ENCODE measurements at regions not wholly inside any gene's neighbourhood (a gene's known extent, or its start where the extent isn't known, plus 50 kb on each side); places are given as distances from the start of the nearest gene placed in this dataset.

- Mint-ChIP-seq H3K9me3 (peaks cover 8% of the 10 kb centered on the region), H3K4me3 (no peak overlapping the region), H3K36me3 (ENCODE audit: low read depth) (no peaks in the 10 kb centered on the region), H3K27me3 (ENCODE audit: low read depth) (no peaks in the 10 kb centered on the region), H3K27ac (no peak overlapping the region), H3K4me1 (ENCODE audit: low read depth) (no peaks in the 10 kb centered on the region)
- DNase-seq (ENCODE audit: low spot score): no peak
Measured at GRCh38 chr9:23590276-23591000, 235.6 kb downstream of the ELAVL2 start.

- H3K4me3 Mint-ChIP-seq: no peak overlapping the region
- no peaks in the 10 kb centered on the region for H3K36me3 Mint-ChIP-seq (ENCODE audit: low read depth)
Measured at GRCh38 chr9:23594421-23594820, 231.6 kb downstream of the ELAVL2 start.

GRCh38 chr9:23596913-23597634, 229.0 kb downstream of the ELAVL2 start:
- Mint-ChIP-seq H3K4me3 (no peak overlapping the region), H3K27ac (no peak overlapping the region), H3K36me3 (ENCODE audit: low read depth) (no peaks in the 10 kb centered on the region), H3K9me3 (peaks cover 11% of the 10 kb centered on the region), H3K4me1 (ENCODE audit: low read depth) (no peaks in the 10 kb centered on the region), H3K27me3 (ENCODE audit: low read depth) (no peaks in the 10 kb centered on the region)
- DNase-seq (ENCODE audit: low spot score): no peak

More at GRCh38 chr9:23594421-23594820, 231.6 kb downstream of the ELAVL2 start:
- H3K27ac Mint-ChIP-seq: no peak overlapping the region
- DNase-seq (ENCODE audit: low spot score): no peak
- H3K27me3 Mint-ChIP-seq (ENCODE audit: low read depth): no peaks in the 10 kb centered on the region
- no peaks in the 10 kb centered on the region for H3K4me1 Mint-ChIP-seq (ENCODE audit: low read depth)
- peaks cover 10% of the 10 kb centered on the region for H3K9me3 Mint-ChIP-seq

- Mint-ChIP-seq H3K27me3 (ENCODE audit: low read depth) (no peaks in the 10 kb centered on the region), H3K4me3 (no peak overlapping the region), H3K36me3 (ENCODE audit: low read depth) (no peaks in the 10 kb centered on the region), H3K9me3 (peaks cover 19% of the 10 kb centered on the region), H3K27ac (no peak overlapping the region), H3K4me1 (ENCODE audit: low read depth) (no peaks in the 10 kb centered on the region)
- no peak for DNase-seq (ENCODE audit: low spot score)
Measured at GRCh38 chr9:23598994-23599393, 227.0 kb downstream of the ELAVL2 start.

- Mint-ChIP-seq H3K27ac (no peak overlapping the region), H3K4me3 (no peak overlapping the region), H3K36me3 (ENCODE audit: low read depth) (no peaks in the 10 kb centered on the region), H3K4me1 (ENCODE audit: low read depth) (no peaks in the 10 kb centered on the region), H3K9me3 (peaks cover 16% of the 10 kb centered on the region), H3K27me3 (ENCODE audit: low read depth) (no peaks in the 10 kb centered on the region)
- DNase-seq (ENCODE audit: low spot score): no peak
Measured at GRCh38 chr9:23603311-23603710, 222.7 kb downstream of the ELAVL2 start.

- H3K27me3 Mint-ChIP-seq (ENCODE audit: low read depth): no peaks in the 10 kb centered on the region
Measured at GRCh38 chr9:23606107-23606506, 219.9 kb downstream of the ELAVL2 start.

GRCh38 chr9:23608456-23608855, 217.6 kb downstream of the ELAVL2 start:
- Mint-ChIP-seq H3K27me3 (ENCODE audit: low read depth) (no peaks in the 10 kb centered on the region), H3K36me3 (ENCODE audit: low read depth) (no peaks in the 10 kb centered on the region), H3K4me1 (ENCODE audit: low read depth) (no peaks in the 10 kb centered on the region), H3K9me3 (peaks cover 9% of the 10 kb centered on the region), H3K4me3 (no peak overlapping the region), H3K27ac (no peak overlapping the region)
- no peak for DNase-seq (ENCODE audit: low spot score)

More at GRCh38 chr9:23606107-23606506, 219.9 kb downstream of the ELAVL2 start:
- no peak overlapping the region for H3K27ac Mint-ChIP-seq
- no peaks in the 10 kb centered on the region for H3K36me3 Mint-ChIP-seq (ENCODE audit: low read depth)
- H3K4me1 Mint-ChIP-seq (ENCODE audit: low read depth): no peaks in the 10 kb centered on the region
- H3K4me3 Mint-ChIP-seq: no peak overlapping the region
- peaks cover 16% of the 10 kb centered on the region for H3K9me3 Mint-ChIP-seq
- no peak for DNase-seq (ENCODE audit: low spot score)

- H3K36me3 Mint-ChIP-seq (ENCODE audit: low read depth): no peaks in the 10 kb centered on the region
- no peaks in the 10 kb centered on the region for H3K27me3 Mint-ChIP-seq (ENCODE audit: low read depth)
- no peak overlapping the region for H3K27ac Mint-ChIP-seq
- H3K9me3 Mint-ChIP-seq: peaks cover 16% of the 10 kb centered on the region
- H3K4me3 Mint-ChIP-seq: no peak overlapping the region
- no peak for DNase-seq (ENCODE audit: low spot score)
- no peaks in the 10 kb centered on the region for H3K4me1 Mint-ChIP-seq (ENCODE audit: low read depth)
Measured at GRCh38 chr9:23611869-23612268, 214.2 kb downstream of the ELAVL2 start.

GRCh38 chr9:23615569-23615968, 210.5 kb downstream of the ELAVL2 start:
- no peaks in the 10 kb centered on the region for H3K27me3 Mint-ChIP-seq (ENCODE audit: low read depth)
- no peaks in the 10 kb centered on the region for H3K4me1 Mint-ChIP-seq (ENCODE audit: low read depth)
- H3K27ac Mint-ChIP-seq: no peak overlapping the region
- peaks cover 20% of the 10 kb centered on the region for H3K9me3 Mint-ChIP-seq
- no peak overlapping the region for H3K4me3 Mint-ChIP-seq
- no peak for DNase-seq (ENCODE audit: low spot score)
- no peaks in the 10 kb centered on the region for H3K36me3 Mint-ChIP-seq (ENCODE audit: low read depth)

GRCh38 chr9:23621188-23621587, 204.9 kb downstream of the ELAVL2 start:
- Mint-ChIP-seq H3K4me3 (no peak overlapping the region), H3K27me3 (ENCODE audit: low read depth) (no peaks in the 10 kb centered on the region), H3K27ac (no peak overlapping the region), H3K4me1 (ENCODE audit: low read depth) (no peaks in the 10 kb centered on the region), H3K9me3 (peaks cover 16% of the 10 kb centered on the region), H3K36me3 (ENCODE audit: low read depth) (no peaks in the 10 kb centered on the region)
- DNase-seq (ENCODE audit: low spot score): no peak

GRCh38 chr9:23621924-23622323, 204.1 kb downstream of the ELAVL2 start:
- peaks cover 23% of the 10 kb centered on the region for H3K9me3 Mint-ChIP-seq
- DNase-seq (ENCODE audit: low spot score): no peak
- H3K4me3 Mint-ChIP-seq: no peak overlapping the region
- no peaks in the 10 kb centered on the region for H3K27me3 Mint-ChIP-seq (ENCODE audit: low read depth)
- no peaks in the 10 kb centered on the region for H3K36me3 Mint-ChIP-seq (ENCODE audit: low read depth)
- no peak overlapping the region for H3K27ac Mint-ChIP-seq
- H3K4me1 Mint-ChIP-seq (ENCODE audit: low read depth): no peaks in the 10 kb centered on the region

- Mint-ChIP-seq H3K27ac (no peak overlapping the region), H3K4me1 (ENCODE audit: low read depth) (no peaks in the 10 kb centered on the region), H3K4me3 (no peak overlapping the region), H3K36me3 (ENCODE audit: low read depth) (no peaks in the 10 kb centered on the region), H3K27me3 (ENCODE audit: low read depth) (no peaks in the 10 kb centered on the region), H3K9me3 (peaks cover 23% of the 10 kb centered on the region)
- DNase-seq (ENCODE audit: low spot score): no peak
Measured at GRCh38 chr9:23622396-23622795, 203.6 kb downstream of the ELAVL2 start.

GRCh38 chr9:23630488-23630887, 195.6 kb downstream of the ELAVL2 start:
- H3K27ac Mint-ChIP-seq: no peak overlapping the region
- H3K36me3 Mint-ChIP-seq (ENCODE audit: low read depth): no peaks in the 10 kb centered on the region
- H3K9me3 Mint-ChIP-seq: peaks cover 37% of the 10 kb centered on the region
- no peaks in the 10 kb centered on the region for H3K4me1 Mint-ChIP-seq (ENCODE audit: low read depth)
- DNase-seq (ENCODE audit: low spot score): no peak
- H3K27me3 Mint-ChIP-seq (ENCODE audit: low read depth): no peaks in the 10 kb centered on the region
- no peak overlapping the region for H3K4me3 Mint-ChIP-seq

GRCh38 chr9:23635276-23635675, 190.8 kb downstream of the ELAVL2 start:
- no peak for DNase-seq (ENCODE audit: low spot score)
- H3K4me3 Mint-ChIP-seq: no peak overlapping the region
- no peaks in the 10 kb centered on the region for H3K4me1 Mint-ChIP-seq (ENCODE audit: low read depth)
- H3K36me3 Mint-ChIP-seq (ENCODE audit: low read depth): no peaks in the 10 kb centered on the region
- no peak overlapping the region for H3K27ac Mint-ChIP-seq
- no peaks in the 10 kb centered on the region for H3K27me3 Mint-ChIP-seq (ENCODE audit: low read depth)
- peaks cover 45% of the 10 kb centered on the region for H3K9me3 Mint-ChIP-seq
